H54 (cell line): ENCODE measurements at regions not wholly inside any gene's neighbourhood (a gene's known extent, or its start where the extent isn't known, plus 50 kb on each side); places are given as distances from the start of the nearest gene placed in this dataset.

Experiments used
- DNase-seq: peaks from one replicate; pipeline ENCODE4 v3.0.0; 2011; ENCODE audit warnings: low spot score, mixed read lengths; ENCODE audit not compliant: insufficient read length
- FAIRE-seq: peaks from 3 replicates; lab custom pipeline; 2011; peaks lifted over from hg19 to GRCh38; lab: Jason Lieb, UNC
- POLR2A ChIP-seq: IDR thresholded peaks from 2 replicates; pipeline ENCODE4 v1.6.1; 2011; ENCODE audit warnings: low read depth, mild to moderate bottlenecking, low read length

DNA sequence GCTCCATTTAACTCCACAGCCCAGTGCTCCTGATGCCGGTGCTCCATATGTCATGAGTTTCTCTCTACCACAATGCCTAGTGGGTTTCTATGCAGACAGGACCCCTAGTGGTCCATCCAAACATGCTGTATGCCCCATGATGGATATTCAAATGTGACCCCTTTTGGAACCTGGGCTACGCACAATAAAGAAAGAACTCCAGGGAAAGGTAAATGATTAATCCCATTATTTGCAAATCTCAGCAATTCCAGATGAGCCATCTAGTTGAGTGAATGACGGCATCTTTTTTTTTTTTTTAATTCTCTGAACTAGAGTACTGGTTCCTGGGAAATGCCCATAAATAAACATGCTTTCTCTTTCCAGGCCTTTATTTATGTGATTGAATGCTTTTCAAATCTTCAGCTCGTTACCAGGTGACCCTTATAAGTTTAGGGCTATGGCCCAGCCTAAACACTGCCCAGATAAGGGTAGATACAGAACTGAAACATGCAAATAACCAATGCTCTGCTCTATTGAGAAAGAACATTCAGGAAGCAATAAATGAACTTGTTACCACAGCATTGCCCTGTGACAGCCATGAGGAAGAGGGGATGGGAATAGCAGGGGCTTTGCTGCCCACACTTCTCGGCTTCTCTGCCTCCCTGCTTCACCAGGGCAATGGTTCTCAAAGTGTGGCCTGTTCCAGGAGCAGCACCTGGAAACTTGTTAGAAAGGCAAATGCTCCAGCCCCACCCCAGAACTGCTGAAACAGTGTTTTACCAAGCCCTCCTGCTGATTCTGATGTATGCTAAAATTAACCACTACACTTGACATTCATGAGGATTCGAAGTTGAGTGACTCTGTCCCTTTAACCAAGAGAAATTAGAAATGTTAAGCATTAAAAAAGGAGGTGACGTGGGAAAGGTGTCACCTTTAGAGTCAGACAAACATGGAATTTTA lies 151.7 kb downstream of the SEC16B start:
- TF ChIP-seq POLR2A = no peak
- FAIRE-seq = no peak
- no peak for DNase-seq

DNA sequence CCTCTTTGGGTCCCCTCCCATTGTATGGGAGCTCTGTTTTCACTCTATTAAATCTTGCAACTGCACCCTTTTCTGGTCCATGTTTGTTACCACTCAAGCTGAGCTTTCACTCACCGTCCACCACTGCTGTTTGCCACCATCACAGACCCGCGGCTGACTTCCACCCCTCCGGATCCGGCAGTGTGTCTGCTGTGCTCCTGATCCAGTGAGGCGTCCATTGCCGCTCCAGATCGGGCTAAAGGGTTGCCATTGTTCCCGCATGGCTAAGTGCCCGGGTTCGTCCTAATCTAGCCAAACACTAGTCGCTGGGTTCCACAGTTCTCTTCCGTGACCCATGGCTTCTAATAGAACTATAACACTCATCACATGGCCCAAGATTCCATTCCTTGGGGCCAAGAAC lies 157.2 kb downstream of the SEC16B start:
- no peak for TF ChIP-seq POLR2A
- DNase-seq = no peak
- FAIRE-seq = no peak

- FAIRE-seq = no peak
- no peak for TF ChIP-seq POLR2A
- no peak for DNase-seq
Observed at GRCh38 chr1:177812144-177812543, 157.7 kb downstream of the SEC16B start.

DNA sequence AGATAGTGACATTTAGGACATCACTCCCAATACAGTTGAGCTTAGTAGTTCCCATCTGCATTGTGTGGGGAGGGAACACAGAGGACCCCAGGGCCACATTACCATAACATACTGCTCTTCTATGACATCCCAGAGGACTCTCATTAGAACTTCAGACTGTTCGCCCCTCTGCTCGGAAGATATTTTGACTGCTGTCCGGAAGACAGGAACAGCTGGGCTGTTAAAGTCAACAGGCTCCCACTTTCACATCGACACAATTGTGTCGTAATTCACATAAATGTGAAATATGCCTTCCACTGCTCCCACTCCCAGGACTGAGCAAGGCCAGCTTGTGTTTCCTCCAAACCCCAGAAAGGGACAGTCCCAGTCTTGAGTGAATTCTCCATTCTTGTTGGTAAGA lies 158.4 kb downstream of the SEC16B start:
- FAIRE-seq (no peak), DNase-seq (no peak)
- no peak for TF ChIP-seq POLR2A

- DNase-seq = no peak
- TF ChIP-seq POLR2A = no peak
- no peak for FAIRE-seq
Observed at GRCh38 chr1:177809819-177810218, 160.0 kb downstream of the SEC16B start.

DNA sequence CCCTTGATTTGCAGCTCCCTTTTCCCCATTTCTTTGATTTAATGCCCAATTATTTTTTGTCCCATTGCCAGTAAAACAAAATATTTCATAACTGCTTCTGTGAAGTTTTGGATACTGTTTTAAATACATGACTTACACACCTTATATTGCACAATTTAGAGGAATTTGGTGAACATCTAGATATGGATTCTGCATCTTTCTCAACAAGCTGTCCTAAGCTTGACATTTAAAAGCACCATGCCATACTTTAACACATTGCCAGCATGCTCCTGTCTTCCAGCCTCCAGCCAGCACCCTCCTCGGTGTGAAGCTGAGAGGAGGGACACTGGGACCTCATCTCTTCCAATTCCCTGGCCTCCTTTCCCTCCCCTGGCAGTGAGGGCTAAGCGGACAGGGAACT lies 167.6 kb downstream of the SEC16B start:
- no peak for FAIRE-seq

DNA sequence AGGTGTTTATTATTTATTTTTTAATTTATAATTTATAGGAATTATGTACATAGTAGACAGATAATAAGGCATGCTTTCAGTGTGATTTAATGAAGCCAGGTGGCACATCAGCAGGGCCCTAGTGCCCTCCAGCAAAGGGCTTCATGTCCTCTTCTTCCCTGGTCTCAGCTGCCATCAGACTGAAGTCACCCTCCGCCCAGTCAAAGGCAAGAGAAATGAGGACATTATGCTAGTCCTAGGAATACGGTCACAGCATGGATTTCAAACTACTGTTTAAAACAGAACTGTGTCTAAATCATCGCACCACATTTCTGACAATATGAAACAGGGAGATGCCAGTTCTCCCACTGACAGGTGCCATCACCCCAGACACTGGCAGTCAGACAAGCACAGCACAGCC lies 168.1 kb downstream of the SEC16B start:
- DNase-seq (no peak), FAIRE-seq (no peak)
- TF ChIP-seq POLR2A = no peak

More for the DNA sequence above, 167.6 kb downstream of the SEC16B start:
- no peak for DNase-seq
- no peak for TF ChIP-seq POLR2A

- DNase-seq (no peak), FAIRE-seq (no peak)
- TF ChIP-seq POLR2A = no peak
Observed at GRCh38 chr1:177800400-177801088, 169.3 kb downstream of the SEC16B start.

DNA sequence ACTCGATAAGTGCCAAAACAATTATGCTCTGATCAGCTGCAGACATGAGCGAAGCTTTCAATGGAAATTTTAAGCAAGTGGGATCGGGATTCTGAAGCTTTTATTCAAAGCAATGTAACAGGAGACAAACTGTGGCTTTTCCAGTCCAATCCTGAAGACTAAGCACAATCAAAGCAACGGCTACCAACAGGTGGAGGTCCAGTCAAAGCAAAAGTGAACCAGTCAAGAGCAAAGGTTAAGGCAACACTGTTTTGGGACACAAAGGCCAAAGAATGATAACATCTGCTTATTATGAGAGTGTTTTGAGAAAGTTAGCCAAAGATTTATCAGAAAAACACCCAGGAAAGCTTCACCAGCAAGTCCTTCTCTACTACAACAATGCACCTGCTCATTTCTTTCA lies 170.1 kb downstream of the SEC16B start:
- no peak for TF ChIP-seq POLR2A
- FAIRE-seq = no peak
- DNase-seq = no peak

- no peak for TF ChIP-seq POLR2A
- FAIRE-seq = no peak
- no peak for DNase-seq
Observed at GRCh38 chr1:177798614-177799013, 171.2 kb downstream of the SEC16B start.

GRCh38 chr1:177796561-177796960 lies 173.3 kb downstream of the SEC16B start:
- no peak for TF ChIP-seq POLR2A
- FAIRE-seq (no peak), DNase-seq (no peak)

GRCh38 chr1:177794376-177794991 lies 175.4 kb downstream of the SEC16B start:
- FAIRE-seq = no peak
- no peak for DNase-seq
- TF ChIP-seq POLR2A = no peak

DNA sequence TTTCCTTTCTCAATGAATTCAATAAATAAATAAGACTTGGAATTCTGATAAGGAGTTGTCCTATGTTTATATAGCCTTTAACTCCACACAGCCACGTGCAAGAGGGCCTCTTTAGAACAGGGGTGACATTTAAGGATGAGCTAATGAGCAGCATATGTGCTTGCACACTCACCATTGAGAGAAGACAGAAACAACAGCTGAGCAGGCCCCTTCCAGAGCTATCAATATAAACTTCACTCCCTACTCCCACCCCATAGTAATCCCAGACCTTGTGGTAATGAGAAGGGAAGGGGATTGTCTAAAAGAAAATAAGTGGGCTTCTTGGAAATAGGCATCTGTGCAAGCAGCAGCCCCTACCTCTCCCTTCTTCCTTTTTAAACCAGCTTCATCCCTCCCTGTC lies 176.0 kb downstream of the SEC16B start:
- DNase-seq = no peak
- FAIRE-seq = no peak
- TF ChIP-seq POLR2A = no peak

DNA sequence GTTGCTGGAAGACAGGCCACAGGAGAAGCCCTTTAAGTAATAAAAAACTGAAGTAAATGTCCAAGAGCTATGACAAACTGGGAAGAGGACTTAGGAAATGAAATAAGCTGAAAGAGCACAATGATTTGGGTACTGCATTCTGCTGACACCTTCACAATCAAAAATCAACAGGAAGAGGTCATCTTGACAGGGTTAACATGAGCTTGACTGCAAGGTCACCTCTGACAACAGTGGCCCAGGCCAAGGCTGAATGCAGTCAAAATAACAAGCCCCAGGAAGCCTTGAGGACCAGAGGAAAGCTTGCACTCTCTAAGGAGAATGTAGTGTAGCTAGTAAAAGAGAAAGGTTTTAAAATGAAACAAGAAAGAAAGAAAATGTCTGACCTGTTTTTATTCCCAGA lies 179.3 kb downstream of the SEC16B start:
- no peak for FAIRE-seq
- no peak for DNase-seq
- no peak for TF ChIP-seq POLR2A
